Pancreas (tissue), 10 donors: ENCODE measurements at regions not wholly inside any gene's neighbourhood (a gene's known extent, or its start where the extent isn't known, plus 50 kb on each side); places are given as distances from the start of the nearest gene placed in this dataset.

Experiments
- ATAC-seq, 4 donors: fragments of 200-7000 bp; cut with Tn5 transposase; one replicate each; pipeline versions ENCODE4 v1.8.0 to v1.9.1; 2020; ENCODE audit warnings: mild to moderate bottlenecking in 4 of 4, moderate library complexity in 4 of 4
- DNase-seq, 6 donors: peaks; one replicate each; pipeline ENCODE4 v3.0.0-alpha.2; 2020
- FAIRE-seq: peaks from 2 replicates; lab custom pipeline; 2012; peaks lifted over from hg19 to GRCh38; lab: Jason Lieb, UNC
- H3K27ac ChIP-seq, 4 donors: fragments of 200-600 bp; sonication (generic); 1 replicate in 3 of 4; 2 replicates in 1 of 4; pipeline versions ENCODE4 v1.5.0 to v1.8.0; 2020
- H3K27me3 ChIP-seq, 4 donors: fragments of 200-600 bp; one replicate each; pipeline ENCODE4 v1.8.0; 2021
- H3K36me3 ChIP-seq, 3 donors: fragments of 200-600 bp; sonication (generic) in 1 of 3; one replicate each; pipeline versions ENCODE4 v1.5.0 to v1.8.0; 2020 to 2021
- H3K4me1 ChIP-seq, 3 donors: fragments of 200-600 bp; one replicate each; pipeline ENCODE4 v1.8.0; 2021
- H3K4me3 ChIP-seq, 4 donors: fragments of 200-600 bp; sonication (generic) in 2 of 4; one replicate each; pipeline versions ENCODE4 v1.5.0 to v1.8.0; 2020 to 2021
- H3K9me3 ChIP-seq, 4 donors: fragments of 200-600 bp; one replicate each; pipeline ENCODE4 v1.8.0; 2021
- WGBS, 2 donors: extraction: QIAGEN DNeasy Blood & Tissue Kit; methylation state at CpG; one replicate each; pipeline ENCODE4 v1.1.7; 2013; 5-methylcytosine and 5-hydroxymethylcytosine counted together
- intact Hi-C, 3 donors: fragments of 100-400 bp; cut with DNase I; formaldehyde crosslinking; loops; one replicate each; pipeline versions ENCODE4 v1.11.1 to v1.14.2; 2022
- TF ChIP-seq, protein P1 (sequence below), 4 donors: fragments of 200-600 bp; sonication (generic) in 3 of 4; IDR thresholded peaks; one replicate each; pipeline versions ENCODE4 v1.5.0 to v1.8.0; 2021; ENCODE audit warnings: antibody characterized with exemption in 4 of 4
- donor health status: healthy with polysubstance abuse.
- donor health status: DM: no; HTN: no; CAD: no; lungs with moderate emphysema.
- donor health status: DM: no; HTN: no; CAD: no.
- donor health status: control.
- donor health status: control.
- donor health status: Bipolar disorder and iron deficiency.
- donor health status: DM: yes; HTN: yes; CAD: no.
- donor health status: DM: no; HTN: no; CAD: no.
- donor health status: DM: no; HTN: no; CAD: no.
- donor health status: DM: yes; HTN: yes; CAD: no.

DNA sequence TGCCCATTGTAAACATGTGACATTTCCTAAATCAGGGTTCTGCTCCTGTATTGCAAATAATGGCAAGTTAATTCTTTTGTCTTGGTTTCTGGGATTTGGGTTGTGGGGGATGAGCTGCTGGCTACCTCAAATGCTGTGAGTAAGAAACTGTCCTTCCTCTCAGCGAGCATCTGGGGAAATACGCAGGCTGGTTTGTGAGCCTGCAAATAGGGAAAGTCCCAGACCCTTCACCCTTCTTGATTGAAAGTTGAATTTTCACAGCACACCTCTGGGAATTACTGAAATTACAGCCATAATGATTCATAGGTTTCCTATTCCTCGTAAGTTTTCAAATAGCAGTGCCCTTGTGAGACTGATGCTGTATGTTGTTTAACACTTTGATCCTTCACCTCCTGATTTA, 138.1 kb downstream of the TBXT start:
- FAIRE-seq (no peak), DNase-seq (no peak), ATAC-seq (no peak)
- H3K27me3 ChIP-seq: no peaks in the 10 kb centered on the region
- no peaks in the 10 kb centered on the region for H3K4me1 ChIP-seq
- H3K9me3 ChIP-seq: no peaks in the 10 kb centered on the region
- no peak overlapping the region for H3K27ac ChIP-seq
- intact Hi-C loops: no loop called here
- TF ChIP-seq, protein P1, sequence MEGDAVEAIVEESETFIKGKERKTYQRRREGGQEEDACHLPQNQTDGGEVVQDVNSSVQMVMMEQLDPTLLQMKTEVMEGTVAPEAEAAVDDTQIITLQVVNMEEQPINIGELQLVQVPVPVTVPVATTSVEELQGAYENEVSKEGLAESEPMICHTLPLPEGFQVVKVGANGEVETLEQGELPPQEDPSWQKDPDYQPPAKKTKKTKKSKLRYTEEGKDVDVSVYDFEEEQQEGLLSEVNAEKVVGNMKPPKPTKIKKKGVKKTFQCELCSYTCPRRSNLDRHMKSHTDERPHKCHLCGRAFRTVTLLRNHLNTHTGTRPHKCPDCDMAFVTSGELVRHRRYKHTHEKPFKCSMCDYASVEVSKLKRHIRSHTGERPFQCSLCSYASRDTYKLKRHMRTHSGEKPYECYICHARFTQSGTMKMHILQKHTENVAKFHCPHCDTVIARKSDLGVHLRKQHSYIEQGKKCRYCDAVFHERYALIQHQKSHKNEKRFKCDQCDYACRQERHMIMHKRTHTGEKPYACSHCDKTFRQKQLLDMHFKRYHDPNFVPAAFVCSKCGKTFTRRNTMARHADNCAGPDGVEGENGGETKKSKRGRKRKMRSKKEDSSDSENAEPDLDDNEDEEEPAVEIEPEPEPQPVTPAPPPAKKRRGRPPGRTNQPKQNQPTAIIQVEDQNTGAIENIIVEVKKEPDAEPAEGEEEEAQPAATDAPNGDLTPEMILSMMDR (IDR thresholded peaks at IDR 0.05): no peak
- no peak overlapping the region for H3K4me3 ChIP-seq
- H3K36me3 ChIP-seq: no peaks in the 10 kb centered on the region
- 39 to 42% methylated on average over 3 of the region's 3 CpGs for WGBS, 2 donors

DNA sequence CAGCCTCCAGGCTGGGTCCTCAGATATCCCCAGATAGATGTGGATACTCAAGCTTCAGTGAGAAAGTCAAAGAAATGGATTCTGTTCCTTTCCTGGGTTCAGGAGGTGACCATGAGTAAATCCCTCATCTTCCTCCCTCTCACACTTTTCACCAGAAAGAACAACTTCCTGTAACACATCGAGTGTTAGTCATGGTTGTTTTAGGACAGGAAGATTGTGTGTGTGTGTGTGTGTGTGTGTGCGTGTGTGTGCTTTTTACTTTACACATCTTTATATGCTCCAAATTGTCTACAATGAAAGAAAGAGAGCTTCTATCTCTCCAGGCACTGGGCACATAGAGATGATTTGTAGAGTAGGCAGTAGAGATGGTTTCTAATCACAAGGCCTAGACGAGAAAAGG, 139.9 kb downstream of the TBXT start:
- FAIRE-seq: no peak

DNA sequence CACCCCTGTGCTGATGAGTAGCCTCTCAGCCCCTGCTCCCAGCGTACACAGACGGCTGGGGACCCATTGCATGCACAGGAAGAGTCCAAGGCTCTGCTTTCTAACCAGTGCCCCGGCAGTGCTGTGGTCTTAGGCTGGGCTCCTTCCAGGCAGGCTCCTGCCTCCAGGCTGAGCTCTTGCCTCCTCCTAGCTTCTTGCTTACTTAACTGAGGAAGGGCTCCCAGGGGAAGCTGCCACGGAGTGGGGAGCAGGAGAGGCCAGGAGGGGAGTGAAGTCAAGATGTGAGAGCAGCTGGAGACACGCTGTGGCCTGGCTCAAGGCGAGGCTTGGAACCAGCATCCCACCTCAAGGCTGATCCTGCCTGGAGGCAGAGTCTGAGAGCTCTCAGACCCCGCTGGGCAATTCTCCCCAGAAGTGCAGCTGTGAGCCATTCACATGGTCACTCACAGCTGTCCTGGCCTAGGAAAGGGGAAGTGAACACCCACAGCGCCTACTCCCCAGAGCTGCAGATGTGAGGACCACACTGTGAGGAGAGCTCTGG, 141.0 kb downstream of the TBXT start:
- 56 to 66% methylated on average over 8 of the region's 8 CpGs for WGBS, 2 donors

More for the DNA sequence above, 139.9 kb downstream of the TBXT start:
- Histone ChIP-seq H3K36me3 (no peaks in the 10 kb centered on the region), H3K9me3 (no peaks in the 10 kb centered on the region), H3K4me3 (no peak overlapping the region), H3K27me3 (no peaks in the 10 kb centered on the region), H3K4me1 (no peaks in the 10 kb centered on the region), H3K27ac (no peak overlapping the region)
- WGBS, 2 donors: 47 to 53% methylated on average over 3 of the region's 3 CpGs
- TF ChIP-seq, protein P1 (IDR thresholded peaks at IDR 0.05): no peak
- DNase-seq (no peak), ATAC-seq (no peak)
- intact Hi-C loops: no loop called here

DNA sequence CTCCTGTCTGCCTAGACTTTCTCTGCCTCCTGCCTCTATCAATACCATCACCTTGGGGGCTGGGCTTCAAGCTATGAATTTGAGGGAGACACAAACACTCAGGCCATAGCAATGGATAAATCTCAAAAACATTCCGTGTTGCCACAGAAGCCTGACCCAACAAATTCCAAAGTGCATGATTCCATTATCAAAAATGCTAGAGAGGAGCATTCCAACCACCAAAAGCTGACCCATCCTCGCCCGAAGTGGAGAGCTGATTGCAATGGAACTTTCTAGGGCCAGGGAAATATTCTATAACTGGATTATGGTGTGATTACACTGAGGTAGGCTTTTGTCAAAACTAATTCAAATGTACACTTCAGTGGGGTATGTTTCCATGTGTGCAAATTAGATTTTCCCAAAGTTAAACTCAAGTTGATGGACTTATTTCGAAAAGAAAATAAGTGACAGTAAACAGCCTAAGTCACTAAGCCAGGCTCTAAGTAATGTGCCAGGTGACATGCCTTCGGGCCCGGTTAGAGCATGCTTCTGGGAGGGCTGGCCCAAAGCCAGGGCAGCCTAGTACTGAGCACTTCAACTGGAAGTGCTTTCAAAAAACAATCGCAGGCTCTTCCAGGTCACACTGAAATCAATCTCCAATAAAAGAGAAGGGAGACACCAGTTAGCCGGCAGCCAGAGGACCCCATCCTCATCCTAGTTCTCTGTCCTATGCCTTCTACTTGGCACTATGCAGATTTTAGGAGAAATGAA, 142.3 kb downstream of the TBXT start:
- DNase-seq: no peak
- TF ChIP-seq, protein P1 (IDR thresholded peaks at IDR 0.05): no peak
- intact Hi-C loops: no loop called here
- FAIRE-seq: no peak
- no peaks in the 10 kb centered on the region for H3K27me3 ChIP-seq
- peaks cover 0 to 3% (median 0%) of the 10 kb centered on the region in 4 donors for H3K9me3 ChIP-seq
- H3K36me3 ChIP-seq: no peaks in the 10 kb centered on the region
- no peaks in the 10 kb centered on the region for H3K4me1 ChIP-seq
- H3K27ac ChIP-seq: no peak overlapping the region
- no peak for ATAC-seq
- H3K4me3 ChIP-seq: no peak overlapping the region
- 57 to 66% methylated on average over 8 of the region's 8 CpGs for WGBS, 2 donors

More for the DNA sequence above, 141.0 kb downstream of the TBXT start:
- TF ChIP-seq, protein P1 (IDR thresholded peaks at IDR 0.05): no peak
- Histone ChIP-seq H3K4me3 (no peak overlapping the region), H3K36me3 (no peaks in the 10 kb centered on the region), H3K27ac (no peak overlapping the region), H3K9me3 (no peaks in the 10 kb centered on the region), H3K27me3 (no peaks in the 10 kb centered on the region), H3K4me1 (no peaks in the 10 kb centered on the region)
- no peak for ATAC-seq
- DNase-seq: no peak
- FAIRE-seq: no peak
- intact Hi-C loops: no loop called here

DNA sequence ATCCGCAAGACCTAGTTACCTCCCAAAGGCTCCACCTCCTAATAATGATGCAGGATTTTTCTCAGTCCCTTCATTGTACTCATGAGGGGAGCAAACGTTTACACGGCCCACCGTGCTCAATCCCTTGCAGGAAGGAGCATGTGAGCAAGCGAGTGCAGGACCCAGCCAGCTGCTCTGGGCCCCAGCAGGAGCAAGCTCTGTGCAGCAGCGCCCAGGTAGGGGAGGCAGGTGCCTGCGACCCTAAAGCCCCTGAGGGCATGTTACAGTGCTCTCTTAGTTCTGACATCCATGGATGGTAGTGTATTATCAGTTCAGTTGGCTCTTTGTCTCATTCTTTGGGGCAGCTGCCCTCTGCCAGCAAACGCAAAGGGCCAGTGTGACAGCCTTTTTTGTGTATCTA, 143.4 kb downstream of the TBXT start:
- DNase-seq: no peak
- TF ChIP-seq, protein P1 (IDR thresholded peaks at IDR 0.05): no peak

More for the DNA sequence above, 143.4 kb downstream of the TBXT start:
- intact Hi-C loops: no loop called here
- no peaks in the 10 kb centered on the region for H3K36me3 ChIP-seq
- no peak overlapping the region for H3K4me3 ChIP-seq
- FAIRE-seq (no peak), ATAC-seq (no peak)
- peaks cover 0 to 3% (median 0%) of the 10 kb centered on the region in 4 donors for H3K9me3 ChIP-seq
- no peak overlapping the region for H3K27ac ChIP-seq
- WGBS, 2 donors: 79 to 87% methylated on average over 8 of the region's 8 CpGs
- no peaks in the 10 kb centered on the region for H3K4me1 ChIP-seq
- H3K27me3 ChIP-seq: no peaks in the 10 kb centered on the region
